ENCODE measurements at regions not wholly inside any gene's neighbourhood (a gene's known extent, or its start where the extent isn't known, plus 50 kb on each side); places are given as distances from the start of the nearest gene placed in this dataset.

DNA sequence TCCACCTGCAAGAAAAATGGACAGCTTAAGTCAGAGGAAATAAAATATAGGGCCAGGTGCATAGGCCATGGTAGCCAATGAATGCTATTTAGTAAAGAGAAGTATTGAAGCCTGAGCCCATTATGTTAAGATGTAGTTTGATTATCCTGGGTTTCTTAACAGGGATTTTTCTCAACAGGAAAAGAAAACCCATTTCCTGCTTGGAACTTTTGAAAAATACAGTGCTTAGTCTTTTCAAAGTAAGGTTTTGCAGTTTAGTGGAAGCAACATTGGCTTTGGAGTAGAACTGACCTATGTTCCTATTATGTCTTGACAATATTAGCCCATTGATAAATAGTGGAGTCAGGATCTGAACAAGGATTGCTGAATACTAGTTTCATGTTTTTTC is 259.5 kb upstream of the TGFBR2 start:
- no peak for TF ChIP-seq EZH2 (IDR thresholded peaks at IDR 0.05; ENCODE audit: borderline replicate concordance)
- TF ChIP-seq EZH2phosphoT487 (IDR thresholded peaks at IDR 0.05; ENCODE audit: low read depth, severe bottlenecking, unreplicated experiment) = no peak
- TF ChIP-seq, protein P1, sequence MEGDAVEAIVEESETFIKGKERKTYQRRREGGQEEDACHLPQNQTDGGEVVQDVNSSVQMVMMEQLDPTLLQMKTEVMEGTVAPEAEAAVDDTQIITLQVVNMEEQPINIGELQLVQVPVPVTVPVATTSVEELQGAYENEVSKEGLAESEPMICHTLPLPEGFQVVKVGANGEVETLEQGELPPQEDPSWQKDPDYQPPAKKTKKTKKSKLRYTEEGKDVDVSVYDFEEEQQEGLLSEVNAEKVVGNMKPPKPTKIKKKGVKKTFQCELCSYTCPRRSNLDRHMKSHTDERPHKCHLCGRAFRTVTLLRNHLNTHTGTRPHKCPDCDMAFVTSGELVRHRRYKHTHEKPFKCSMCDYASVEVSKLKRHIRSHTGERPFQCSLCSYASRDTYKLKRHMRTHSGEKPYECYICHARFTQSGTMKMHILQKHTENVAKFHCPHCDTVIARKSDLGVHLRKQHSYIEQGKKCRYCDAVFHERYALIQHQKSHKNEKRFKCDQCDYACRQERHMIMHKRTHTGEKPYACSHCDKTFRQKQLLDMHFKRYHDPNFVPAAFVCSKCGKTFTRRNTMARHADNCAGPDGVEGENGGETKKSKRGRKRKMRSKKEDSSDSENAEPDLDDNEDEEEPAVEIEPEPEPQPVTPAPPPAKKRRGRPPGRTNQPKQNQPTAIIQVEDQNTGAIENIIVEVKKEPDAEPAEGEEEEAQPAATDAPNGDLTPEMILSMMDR (IDR thresholded peaks at IDR 0.05; ENCODE audit: poor library complexity) = no peak

Measured in hepatocyte (in vitro differentiated cells).